GM21619 (cell line): ENCODE measurements at regions not wholly inside any gene's neighbourhood (a gene's known extent, or its start where the extent isn't known, plus 50 kb on each side); places are given as distances from the start of the nearest gene placed in this dataset.
"Not testable (repeated sequence)": the region's sequence is repeated elsewhere in the genome, so short reads cannot be mapped to it uniquely, and the experiment has no call there.

Source experiments
- ATAC-seq: cut with Tn5 transposase; IDR thresholded peaks from one replicate; pipeline ENCODE4 v1.9.1; 2021; ENCODE audit not compliant: unreplicated experiment

- not testable (repeated sequence) for ATAC-seq
Measured at GRCh38 chr11:100409267-100409666, 277.8 kb upstream of the ARHGAP42 start.

GRCh38 chr11:100419518-100419917 lies 267.6 kb upstream of the ARHGAP42 start:
- no peak for ATAC-seq

GRCh38 chr11:100434821-100435641 lies 252.1 kb upstream of the ARHGAP42 start:
- ATAC-seq: no peak

GRCh38 chr11:100438376-100438775 lies 248.7 kb upstream of the ARHGAP42 start:
- no peak for ATAC-seq

- no peak for ATAC-seq
Measured at GRCh38 chr11:100441086-100441485, 246.0 kb upstream of the ARHGAP42 start.

GRCh38 chr11:100442017-100442416 lies 245.1 kb upstream of the ARHGAP42 start:
- ATAC-seq: no peak

- ATAC-seq: no peak
Measured at GRCh38 chr11:100445231-100445735, 241.8 kb upstream of the ARHGAP42 start.

- not testable (repeated sequence) for ATAC-seq
Measured at GRCh38 chr11:100451801-100452460, 235.2 kb upstream of the ARHGAP42 start.

- no peak for ATAC-seq
Measured at GRCh38 chr11:100459811-100460210, 227.3 kb upstream of the ARHGAP42 start.

- ATAC-seq: no peak
Measured at GRCh38 chr11:100460426-100460825, 226.7 kb upstream of the ARHGAP42 start.

- ATAC-seq: no peak
Measured at GRCh38 chr11:100467821-100468508, 219.1 kb upstream of the ARHGAP42 start.

GRCh38 chr11:100469835-100470234 lies 217.3 kb upstream of the ARHGAP42 start:
- no peak for ATAC-seq

GRCh38 chr11:100472727-100473389 lies 214.2 kb upstream of the ARHGAP42 start:
- no peak for ATAC-seq

- no peak for ATAC-seq
Measured at GRCh38 chr11:100473390-100473740, 213.7 kb upstream of the ARHGAP42 start.

GRCh38 chr11:100484948-100485347 lies 202.1 kb upstream of the ARHGAP42 start:
- no peak for ATAC-seq

GRCh38 chr11:100498780-100499179 lies 188.3 kb upstream of the ARHGAP42 start:
- no peak for ATAC-seq

- ATAC-seq: no peak
Measured at GRCh38 chr11:100501450-100501849, 185.6 kb upstream of the ARHGAP42 start.

- no peak for ATAC-seq
Measured at GRCh38 chr11:100512475-100512874, 174.6 kb upstream of the ARHGAP42 start.

GRCh38 chr11:100515087-100515486 lies 172.0 kb upstream of the ARHGAP42 start:
- no peak for ATAC-seq

GRCh38 chr11:100525197-100525596 lies 161.9 kb upstream of the ARHGAP42 start:
- ATAC-seq: no peak

- ATAC-seq: no peak
Measured at GRCh38 chr11:100525635-100526034, 161.5 kb upstream of the ARHGAP42 start.
